Peyer's patch (tissue), 4 donors: ENCODE measurements at regions not wholly inside any gene's neighbourhood (a gene's known extent, or its start where the extent isn't known, plus 50 kb on each side); places are given as distances from the start of the nearest gene placed in this dataset.
"Not testable (repeated sequence)": the region's sequence is repeated elsewhere in the genome, so short reads cannot be mapped to it uniquely, and the experiment has no call there.

Experiments used
- POLR2A ChIP-seq, 2 donors: fragments of 450-650 bp; IDR thresholded peaks; one replicate each; pipeline ENCODE4 v1.5.1; 2017; ENCODE audit warnings: antibody characterized with exemption in 2 of 2, mild to moderate bottlenecking in 2 of 2, moderate library complexity in 2 of 2
- TF ChIP-seq, protein P1 (sequence below), 6 experiments: fragments of 450-650 bp in 4 of 6; fragments of 200-600 bp in 2 of 6; sonication (generic) in 1 of 6; IDR thresholded peaks; one replicate each; pipeline ENCODE4 v1.5.1; 2017 to 2019; ENCODE audit warnings: antibody characterized with exemption in 6 of 6, mild to moderate bottlenecking in 3 of 6, moderate library complexity in 1 of 6

DNA sequence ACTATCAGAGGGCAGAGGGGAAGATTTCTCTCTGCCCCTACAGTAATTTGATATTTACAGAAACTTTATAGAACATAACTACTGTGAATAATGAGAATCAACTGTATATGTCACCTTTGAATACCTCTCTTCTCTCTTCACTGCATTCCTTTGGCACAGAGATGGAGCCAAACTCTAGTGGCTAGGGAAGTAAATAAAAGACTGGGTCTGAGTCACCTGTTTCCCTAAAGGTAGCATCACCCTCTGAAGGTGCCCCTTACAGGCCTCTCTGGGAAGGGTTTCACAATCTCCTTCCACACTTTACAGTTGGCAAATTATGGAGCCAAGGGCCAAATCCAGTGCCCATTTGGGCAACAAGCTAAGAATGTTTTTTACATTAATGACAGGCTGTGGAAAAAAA lies 81.0 kb upstream of the ZNF658 start:
- TF ChIP-seq, protein P1, sequence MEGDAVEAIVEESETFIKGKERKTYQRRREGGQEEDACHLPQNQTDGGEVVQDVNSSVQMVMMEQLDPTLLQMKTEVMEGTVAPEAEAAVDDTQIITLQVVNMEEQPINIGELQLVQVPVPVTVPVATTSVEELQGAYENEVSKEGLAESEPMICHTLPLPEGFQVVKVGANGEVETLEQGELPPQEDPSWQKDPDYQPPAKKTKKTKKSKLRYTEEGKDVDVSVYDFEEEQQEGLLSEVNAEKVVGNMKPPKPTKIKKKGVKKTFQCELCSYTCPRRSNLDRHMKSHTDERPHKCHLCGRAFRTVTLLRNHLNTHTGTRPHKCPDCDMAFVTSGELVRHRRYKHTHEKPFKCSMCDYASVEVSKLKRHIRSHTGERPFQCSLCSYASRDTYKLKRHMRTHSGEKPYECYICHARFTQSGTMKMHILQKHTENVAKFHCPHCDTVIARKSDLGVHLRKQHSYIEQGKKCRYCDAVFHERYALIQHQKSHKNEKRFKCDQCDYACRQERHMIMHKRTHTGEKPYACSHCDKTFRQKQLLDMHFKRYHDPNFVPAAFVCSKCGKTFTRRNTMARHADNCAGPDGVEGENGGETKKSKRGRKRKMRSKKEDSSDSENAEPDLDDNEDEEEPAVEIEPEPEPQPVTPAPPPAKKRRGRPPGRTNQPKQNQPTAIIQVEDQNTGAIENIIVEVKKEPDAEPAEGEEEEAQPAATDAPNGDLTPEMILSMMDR (IDR thresholded peaks at IDR 0.05) = not testable (repeated sequence)
- not testable (repeated sequence) for TF ChIP-seq POLR2A (IDR thresholded peaks at IDR 0.05)
